ENCODE measurements at regions not wholly inside any gene's neighbourhood (a gene's known extent, or its start where the extent isn't known, plus 50 kb on each side); places are given as distances from the start of the nearest gene placed in this dataset.
A peak's percentile ranks its signal among the peaks of the same experiment; 100 is the strongest.

- in situ Hi-C loops (cut with HindIII; ENCODE audit: low pct_ligation_motif_present, low pct_unique_long_range_greater_than_20kb, low sequenced_read_pairs) = no loop called here
- DNase-seq = no peak
Measured at GRCh38 chr2:12163866-12164265, 417.4 kb downstream of the LPIN1 start.

DNA sequence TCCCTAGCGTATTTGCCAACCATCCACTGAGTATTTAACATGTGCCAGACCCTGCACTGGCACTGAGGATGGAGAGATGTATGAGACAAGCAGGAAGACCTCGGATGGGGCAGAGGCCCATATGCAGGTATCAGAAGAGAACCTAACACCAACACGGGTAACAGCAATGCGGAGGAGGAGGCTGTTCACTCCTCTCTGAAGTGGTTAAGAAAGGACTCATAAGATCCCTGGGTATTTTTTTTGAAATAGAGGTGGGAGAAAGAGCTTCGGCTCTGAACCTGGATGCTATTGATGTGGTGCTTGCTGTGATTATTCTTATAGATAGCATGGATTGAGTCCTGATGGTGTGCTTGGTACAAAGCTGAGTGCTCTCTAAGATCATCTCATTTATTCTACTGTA lies 418.3 kb downstream of the LPIN1 start:
- no peak for DNase-seq
- in situ Hi-C loops (cut with HindIII; ENCODE audit: low pct_ligation_motif_present, low pct_unique_long_range_greater_than_20kb, low sequenced_read_pairs) = no loop called here

DNA sequence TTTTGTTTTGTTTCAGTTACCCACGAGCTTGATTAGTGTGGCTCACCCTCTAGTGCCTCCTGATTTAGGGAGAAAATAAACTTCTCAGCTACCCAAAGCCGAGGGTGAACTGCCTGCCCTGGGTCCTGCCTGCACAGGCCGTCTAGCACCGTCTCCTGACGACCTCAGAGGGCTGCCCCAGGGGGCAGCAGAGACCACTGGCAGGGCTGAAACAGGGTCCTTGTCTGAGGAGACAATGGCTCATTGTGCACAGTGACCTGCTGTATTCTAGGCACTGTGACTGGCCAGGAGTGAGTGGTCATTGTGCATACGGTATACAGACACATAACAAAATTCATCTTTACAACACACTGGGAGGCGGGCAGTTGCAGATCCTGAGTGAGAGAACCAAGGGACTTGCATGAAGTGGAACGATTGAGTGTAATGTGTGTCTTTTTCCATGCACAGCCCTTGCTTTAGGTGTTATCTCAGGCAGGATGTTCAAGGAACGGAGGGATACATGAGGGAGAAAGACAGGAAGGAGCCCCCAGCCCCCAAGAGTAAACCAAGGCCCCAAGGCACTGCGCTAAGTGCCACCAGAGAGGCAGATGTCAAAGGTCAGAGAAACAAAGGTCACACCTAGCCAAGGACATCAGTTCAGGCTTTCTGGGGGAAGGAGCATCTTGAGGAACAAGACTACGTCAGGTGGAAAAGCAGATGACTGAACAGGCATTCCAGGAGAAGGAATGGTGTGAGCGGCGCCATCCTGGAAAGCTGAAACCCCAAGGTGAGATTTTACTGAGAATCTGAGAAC lies 421.3 kb downstream of the LPIN1 start:
- peak; percentile 2 for DNase-seq
- in situ Hi-C loops (cut with HindIII; ENCODE audit: low pct_ligation_motif_present, low pct_unique_long_range_greater_than_20kb, low sequenced_read_pairs) = no loop called here

- DNase-seq = no peak
- in situ Hi-C loops (cut with HindIII; ENCODE audit: low pct_ligation_motif_present, low pct_unique_long_range_greater_than_20kb, low sequenced_read_pairs) = no loop called here
Measured at GRCh38 chr2:12168354-12168753, 421.9 kb downstream of the LPIN1 start.

DNA sequence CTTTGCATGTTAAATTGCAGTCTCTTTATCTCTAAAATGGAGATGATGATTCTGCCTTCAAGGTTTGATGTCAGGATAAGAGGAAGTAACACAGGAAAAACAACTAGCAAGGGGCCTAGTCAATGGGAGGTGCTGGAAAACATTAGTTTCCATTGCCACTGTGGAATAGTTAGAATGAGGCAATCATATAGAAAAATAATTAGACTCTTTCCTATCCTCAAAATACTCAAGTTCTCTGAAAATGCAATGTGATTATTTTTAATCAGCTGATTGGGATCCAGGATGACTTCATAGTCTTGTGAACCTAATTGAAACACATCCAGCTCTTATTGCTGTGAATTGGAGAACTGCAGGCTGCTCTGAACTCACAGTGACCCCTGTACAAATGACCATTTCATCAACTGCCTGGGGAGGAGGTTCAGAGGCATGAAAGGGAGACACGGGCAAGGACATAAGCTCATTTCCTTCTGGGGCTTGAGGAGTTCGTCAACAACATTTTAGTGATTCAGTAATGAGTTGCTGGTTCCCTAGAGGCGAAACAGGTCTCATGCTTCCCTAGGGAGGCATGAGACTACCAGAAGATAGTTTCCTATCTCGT lies 422.5 kb downstream of the LPIN1 start:
- in situ Hi-C loops (cut with HindIII; ENCODE audit: low pct_ligation_motif_present, low pct_unique_long_range_greater_than_20kb, low sequenced_read_pairs) = no loop called here
- no peak for DNase-seq

DNA sequence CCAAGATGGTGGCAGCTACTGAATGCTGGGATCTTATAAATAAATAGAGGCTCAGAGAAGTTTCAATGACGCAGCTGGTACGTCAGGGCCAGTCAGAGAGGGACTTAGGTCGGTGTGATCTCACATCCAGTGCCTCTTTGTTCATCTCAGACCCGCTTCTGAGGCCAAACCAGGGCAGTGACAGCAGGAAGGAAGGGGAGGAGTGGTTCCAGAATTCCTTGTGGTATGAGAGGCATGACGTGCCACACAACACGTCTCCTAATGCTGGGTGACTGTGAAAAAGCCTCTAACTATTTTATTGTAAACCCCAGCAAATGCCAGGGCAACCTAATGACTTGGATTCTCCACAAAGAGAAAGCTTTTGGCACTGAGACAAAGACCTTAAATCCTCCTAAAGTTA lies 423.3 kb downstream of the LPIN1 start:
- in situ Hi-C loops (cut with HindIII; ENCODE audit: low pct_ligation_motif_present, low pct_unique_long_range_greater_than_20kb, low sequenced_read_pairs) = no loop called here

GRCh38 chr2:12170121-12170520 lies 423.7 kb downstream of the LPIN1 start:
- in situ Hi-C loops (cut with HindIII; ENCODE audit: low pct_ligation_motif_present, low pct_unique_long_range_greater_than_20kb, low sequenced_read_pairs) = no loop called here

More for the DNA sequence above, 423.3 kb downstream of the LPIN1 start:
- no peak for DNase-seq

GRCh38 chr2:12173271-12173942 lies 427.0 kb downstream of the LPIN1 start:
- peak; percentile 17 for DNase-seq
- in situ Hi-C loops (cut with HindIII; ENCODE audit: low pct_ligation_motif_present, low pct_unique_long_range_greater_than_20kb, low sequenced_read_pairs) = no loop called here

More at GRCh38 chr2:12170121-12170520, 423.7 kb downstream of the LPIN1 start:
- DNase-seq = no peak

- no peak for DNase-seq
- in situ Hi-C loops (cut with HindIII; ENCODE audit: low pct_ligation_motif_present, low pct_unique_long_range_greater_than_20kb, low sequenced_read_pairs) = no loop called here
Measured at GRCh38 chr2:12173943-12174340, 427.5 kb downstream of the LPIN1 start.

DNA sequence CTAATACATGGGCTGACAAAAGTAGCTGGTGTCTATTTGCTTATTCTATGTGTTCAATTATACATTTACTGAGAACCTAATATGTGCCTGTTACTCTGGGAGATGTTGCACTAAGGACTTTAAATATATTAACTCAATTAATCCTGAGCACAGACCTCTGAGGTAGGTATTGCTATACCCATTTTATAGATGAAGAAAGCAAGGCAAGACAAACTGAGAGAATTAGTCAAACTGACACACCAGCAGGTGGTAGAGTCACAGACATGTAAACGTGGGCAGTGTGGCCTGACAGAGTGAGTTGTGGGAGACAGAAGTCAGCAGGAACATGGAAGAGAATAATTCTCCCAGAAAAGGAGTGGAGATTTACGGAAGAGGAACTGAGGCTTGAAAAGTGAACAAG lies 428.9 kb downstream of the LPIN1 start:
- in situ Hi-C loops (cut with HindIII; ENCODE audit: low pct_ligation_motif_present, low pct_unique_long_range_greater_than_20kb, low sequenced_read_pairs) = no loop called here
- no peak for DNase-seq

DNA sequence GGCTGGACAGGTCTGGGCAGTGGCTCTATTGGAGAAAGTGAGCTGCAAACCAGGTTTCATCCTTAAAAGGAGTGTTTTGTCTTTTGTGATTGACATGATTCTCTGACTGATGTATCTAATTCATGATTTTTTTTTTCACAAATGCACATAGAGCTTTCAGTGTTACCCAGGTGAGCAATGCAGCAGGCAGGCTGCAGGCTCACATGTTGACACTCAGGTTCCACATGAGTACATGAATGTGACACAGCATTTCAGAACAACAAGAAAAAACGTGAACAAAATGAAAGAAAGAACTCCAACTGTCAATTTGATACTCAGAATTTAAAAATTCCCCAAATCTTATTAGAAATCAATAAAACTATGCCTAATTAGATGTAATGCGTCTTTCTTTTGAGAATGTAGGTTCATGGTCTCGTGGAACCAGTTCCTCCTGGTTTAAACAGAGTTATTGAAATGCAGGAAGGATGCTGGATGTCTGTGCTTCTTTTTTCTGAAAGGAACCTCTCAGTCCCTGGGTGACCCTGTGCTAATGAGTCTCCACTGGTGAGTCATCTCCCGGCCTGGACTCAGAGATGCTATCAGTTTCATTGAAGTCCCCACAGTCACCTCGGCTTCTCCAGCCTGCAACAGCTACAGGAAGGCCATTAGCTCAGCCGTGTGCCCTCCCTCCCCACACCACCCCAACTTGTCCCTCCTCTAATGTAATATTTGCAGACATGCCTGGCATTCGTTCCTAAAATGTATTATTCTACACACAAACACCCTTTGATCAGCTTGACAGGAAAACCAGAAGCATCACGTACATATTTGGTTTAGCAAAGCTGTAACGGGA lies 430.4 kb downstream of the LPIN1 start:
- in situ Hi-C loops (cut with HindIII; ENCODE audit: low pct_ligation_motif_present, low pct_unique_long_range_greater_than_20kb, low sequenced_read_pairs) = no loop called here
- no peak for DNase-seq

DNA sequence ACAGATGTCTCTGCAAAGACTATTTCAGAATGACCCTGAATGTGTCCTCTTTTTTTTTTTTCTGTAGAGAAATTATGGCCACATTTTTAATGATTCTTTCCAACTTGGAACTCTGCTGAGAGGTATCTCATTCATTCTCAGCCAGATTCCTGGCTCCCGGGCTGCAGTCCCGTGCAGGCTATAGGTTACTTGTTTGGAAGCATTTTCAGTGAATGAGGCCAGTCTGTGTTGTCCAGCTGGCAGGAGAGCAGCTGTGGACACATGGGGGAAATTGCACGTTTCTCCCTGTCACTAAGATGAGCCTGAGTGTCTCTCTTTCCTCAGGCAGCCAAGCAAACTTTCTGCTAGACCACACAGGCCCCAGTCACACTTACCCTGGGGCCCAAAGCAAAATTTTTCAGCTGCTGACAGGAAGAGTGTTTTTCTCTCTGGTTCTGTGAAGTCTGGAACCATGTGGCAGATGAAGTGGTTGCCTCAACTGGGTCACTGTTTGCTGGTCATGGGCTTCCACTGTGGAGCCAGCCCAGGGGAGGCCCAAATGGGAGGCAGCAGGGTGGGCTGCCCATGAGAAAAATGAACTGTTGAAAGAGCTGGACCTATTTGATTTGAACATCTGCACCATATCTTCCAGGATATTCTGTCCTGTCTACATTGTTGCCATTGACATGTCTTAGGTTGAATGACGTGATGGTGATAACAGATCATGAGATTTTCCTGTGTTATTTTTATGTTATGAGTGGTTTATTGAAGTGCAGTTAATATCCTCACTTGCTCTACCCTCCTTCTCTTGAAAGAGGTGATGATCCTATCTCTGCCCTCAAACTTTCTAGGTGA lies 431.2 kb downstream of the LPIN1 start:
- no peak for DNase-seq
- in situ Hi-C loops (cut with HindIII; ENCODE audit: low pct_ligation_motif_present, low pct_unique_long_range_greater_than_20kb, low sequenced_read_pairs) = no loop called here

GRCh38 chr2:12178289-12179080 lies 432.1 kb downstream of the LPIN1 start:
- in situ Hi-C loops (cut with HindIII; ENCODE audit: low pct_ligation_motif_present, low pct_unique_long_range_greater_than_20kb, low sequenced_read_pairs) = no loop called here
- DNase-seq = no peak

GRCh38 chr2:12180031-12180430 lies 433.6 kb downstream of the LPIN1 start:
- in situ Hi-C loops (cut with HindIII; ENCODE audit: low pct_ligation_motif_present, low pct_unique_long_range_greater_than_20kb, low sequenced_read_pairs) = no loop called here
- no peak for DNase-seq

DNA sequence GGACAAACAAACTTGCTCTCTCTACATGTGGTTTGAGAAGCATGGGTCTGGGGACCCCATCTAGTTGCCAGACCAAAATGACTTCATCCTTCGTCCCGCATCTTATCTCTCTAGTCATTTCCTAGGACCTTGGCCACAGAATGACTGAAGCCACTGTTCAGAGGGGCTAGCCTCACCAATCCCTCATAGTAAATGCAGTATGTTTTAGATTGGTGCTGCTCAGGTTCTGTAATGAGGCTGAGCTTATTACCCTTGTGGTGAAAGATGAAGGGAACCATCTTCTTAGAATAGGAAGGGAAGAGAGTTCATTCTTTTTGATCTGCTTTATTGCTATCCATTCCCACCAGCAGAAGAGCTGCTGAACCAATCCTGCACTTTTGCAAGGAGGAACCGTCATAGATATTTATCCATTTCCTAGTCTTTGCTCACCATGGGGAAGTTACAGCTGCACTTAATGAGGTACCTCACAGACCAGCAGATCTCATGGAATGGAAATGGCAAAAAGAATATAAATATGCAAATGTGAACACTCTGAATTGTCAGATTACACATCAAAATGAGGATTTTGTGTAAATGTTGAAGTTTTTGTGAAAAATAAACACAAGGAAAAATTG lies 436.7 kb downstream of the LPIN1 start:
- in situ Hi-C loops (cut with HindIII; ENCODE audit: low pct_ligation_motif_present, low pct_unique_long_range_greater_than_20kb, low sequenced_read_pairs) = no loop called here
- no peak for DNase-seq

DNA sequence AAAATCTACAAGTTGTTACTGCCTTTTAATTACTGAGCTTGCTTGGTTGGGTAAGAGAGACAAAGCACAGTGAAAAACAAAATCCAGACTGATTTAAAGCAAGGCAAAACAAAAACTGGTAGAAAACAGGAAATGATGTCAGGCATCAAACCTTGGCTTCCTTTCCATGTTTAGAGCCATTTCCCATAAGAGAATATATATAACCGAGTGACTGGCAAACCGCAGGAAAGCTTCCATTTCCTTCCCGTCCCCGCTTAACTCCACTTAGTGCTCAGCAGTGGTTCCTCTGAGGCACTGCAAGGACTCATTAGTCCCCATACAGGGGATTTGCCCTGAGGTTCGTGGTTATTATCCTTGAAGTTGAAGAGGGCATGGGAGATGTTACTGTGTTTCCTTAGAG lies 446.3 kb downstream of the LPIN1 start:
- in situ Hi-C loops (cut with HindIII; ENCODE audit: low pct_ligation_motif_present, low pct_unique_long_range_greater_than_20kb, low sequenced_read_pairs) = no loop called here
- DNase-seq = no peak

- in situ Hi-C loops (cut with HindIII; ENCODE audit: low pct_ligation_motif_present, low pct_unique_long_range_greater_than_20kb, low sequenced_read_pairs) = no loop called here
- DNase-seq = no peak
Measured at GRCh38 chr2:12194968-12195367, 448.5 kb downstream of the LPIN1 start.

All from ACHN (cell line).